ENCODE measurements at regions not wholly inside any gene's neighbourhood (a gene's known extent, or its start where the extent isn't known, plus 50 kb on each side); places are given as distances from the start of the nearest gene placed in this dataset.
A peak's percentile ranks its signal among the peaks of the same experiment; 100 is the strongest.

DNA sequence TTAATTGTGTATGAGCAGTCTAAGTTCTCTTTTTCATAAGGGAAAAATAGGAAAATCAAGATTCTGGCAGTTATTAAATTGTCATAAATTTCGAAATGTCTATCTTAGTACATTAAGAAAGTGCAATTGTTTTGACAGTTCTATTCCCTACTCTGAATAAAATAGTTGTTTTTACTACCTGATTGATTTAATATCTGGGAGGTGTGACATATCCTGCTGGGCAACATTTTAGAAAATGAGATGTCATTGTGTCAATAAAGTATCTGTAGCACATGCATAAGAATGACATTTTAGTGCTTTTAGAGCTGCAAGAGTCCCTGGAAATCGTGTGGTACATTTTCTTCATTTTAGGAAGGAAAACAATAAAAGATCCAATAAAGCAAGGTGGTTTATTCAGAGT, 139.2 kb upstream of the COL11A1 start:
- DNase-seq: no peak

DNA sequence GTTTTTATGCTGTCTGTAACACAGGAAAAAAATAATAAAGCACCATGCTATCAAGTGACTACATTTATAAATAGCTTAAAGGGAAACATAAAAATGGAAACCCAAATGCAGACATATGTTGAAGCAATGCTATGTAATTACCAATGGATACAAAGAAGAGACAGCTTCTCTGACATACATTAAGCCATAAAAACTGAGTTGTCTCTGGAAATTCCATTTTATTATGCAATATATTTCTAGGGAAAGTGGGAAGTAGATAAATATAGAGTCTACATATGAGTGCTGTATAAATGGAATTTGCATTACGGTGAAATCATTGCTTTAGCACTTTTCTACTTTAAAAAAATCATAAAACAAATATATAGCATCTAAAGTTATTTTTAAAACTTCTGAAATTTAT, 135.2 kb upstream of the COL11A1 start:
- DNase-seq: no peak

DNA sequence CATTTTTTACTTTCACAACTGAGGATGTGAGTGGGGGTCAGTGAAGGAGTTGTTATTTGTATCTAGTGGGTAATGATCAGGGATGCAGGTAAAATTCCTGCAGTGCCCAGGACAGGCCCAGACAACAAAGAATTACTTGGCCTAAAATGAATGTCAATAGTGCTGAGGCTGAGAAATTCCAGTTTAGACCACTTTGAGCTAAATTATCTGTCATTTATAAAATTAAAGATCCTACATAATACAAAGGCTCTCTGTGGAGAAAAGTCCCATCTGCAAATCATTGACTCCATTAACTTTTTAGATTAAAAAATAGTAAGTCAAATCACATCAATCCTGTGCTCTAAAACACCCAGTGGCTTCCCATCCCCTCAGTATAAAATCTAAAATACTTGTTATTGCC, 130.7 kb upstream of the COL11A1 start:
- DNase-seq: no peak

DNA sequence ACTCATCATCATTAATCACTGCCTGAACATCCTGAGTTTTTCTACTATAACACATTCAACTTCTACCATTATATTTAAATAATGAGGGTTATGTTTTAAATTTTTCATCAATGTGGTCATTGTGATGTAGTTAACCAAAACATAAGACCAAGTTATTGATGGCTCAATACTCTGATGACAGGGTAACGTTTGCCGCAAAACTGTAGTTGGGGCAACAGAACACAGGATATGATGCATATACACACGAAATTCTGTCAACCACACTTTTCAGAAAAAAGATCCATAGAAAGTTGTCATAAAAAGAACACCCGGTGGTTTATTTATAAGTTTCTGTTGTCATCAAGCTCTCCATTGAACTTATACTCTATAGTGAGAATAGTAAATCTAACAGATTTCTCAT, 121.7 kb upstream of the COL11A1 start:
- DNase-seq: no peak

DNA sequence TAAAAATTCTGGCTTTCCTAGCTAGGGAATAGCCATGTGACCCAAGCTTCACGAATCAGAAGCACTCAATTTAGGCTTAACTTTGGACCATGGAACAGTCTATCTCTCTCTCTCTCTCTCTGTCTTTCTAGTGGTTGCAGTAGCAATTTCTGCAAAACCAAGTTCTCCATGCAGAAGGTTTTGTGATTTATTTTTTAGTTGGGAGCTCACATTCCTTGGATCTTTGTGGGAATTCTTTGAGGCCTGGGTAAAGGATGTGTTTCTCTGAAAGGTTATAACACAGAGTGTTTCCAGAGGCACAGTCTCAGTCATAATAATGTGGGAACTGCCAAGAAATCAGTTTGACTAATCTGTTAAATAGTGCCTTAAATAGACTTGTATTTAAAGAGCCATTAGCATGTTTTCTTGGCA, 112.3 kb upstream of the COL11A1 start:
- no peak for DNase-seq

DNA sequence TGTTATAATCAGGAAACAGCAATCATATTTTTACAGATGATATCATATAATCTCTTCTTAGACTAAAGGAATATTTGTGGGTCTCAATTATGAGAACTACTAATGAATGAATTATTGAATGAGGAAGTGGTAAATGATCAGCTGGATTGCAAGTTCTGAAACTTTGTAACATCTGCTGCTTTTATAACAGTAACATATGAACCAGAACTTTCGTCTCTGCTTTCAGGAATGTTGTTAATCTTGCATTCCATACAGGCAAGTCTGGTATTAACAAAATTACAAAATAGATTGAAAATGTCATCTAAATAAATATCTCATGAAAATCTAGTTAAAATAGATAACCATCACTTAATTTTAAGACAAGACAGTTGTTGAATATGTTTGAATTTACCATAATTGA, 110.5 kb upstream of the COL11A1 start:
- DNase-seq: no peak

DNA sequence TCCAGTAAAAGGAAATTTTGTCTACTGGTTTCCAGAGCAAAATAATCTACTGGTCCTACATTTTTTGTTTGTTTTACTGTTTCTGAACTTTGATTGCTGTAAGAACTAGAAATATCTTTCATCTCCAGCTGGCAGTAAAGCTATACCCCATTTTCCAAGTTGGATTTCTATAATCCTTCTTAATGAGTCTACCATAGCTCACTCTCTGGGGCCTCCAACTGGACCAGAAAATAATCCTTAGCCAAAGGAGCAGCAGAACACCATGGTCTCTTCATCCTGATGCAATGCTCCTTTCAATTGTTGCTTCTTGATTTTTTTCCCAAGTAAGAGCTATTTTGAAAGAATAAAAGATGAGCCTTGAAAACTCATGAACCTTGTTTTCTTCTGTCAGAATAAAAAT, 110.0 kb upstream of the COL11A1 start:
- no peak for DNase-seq

DNA sequence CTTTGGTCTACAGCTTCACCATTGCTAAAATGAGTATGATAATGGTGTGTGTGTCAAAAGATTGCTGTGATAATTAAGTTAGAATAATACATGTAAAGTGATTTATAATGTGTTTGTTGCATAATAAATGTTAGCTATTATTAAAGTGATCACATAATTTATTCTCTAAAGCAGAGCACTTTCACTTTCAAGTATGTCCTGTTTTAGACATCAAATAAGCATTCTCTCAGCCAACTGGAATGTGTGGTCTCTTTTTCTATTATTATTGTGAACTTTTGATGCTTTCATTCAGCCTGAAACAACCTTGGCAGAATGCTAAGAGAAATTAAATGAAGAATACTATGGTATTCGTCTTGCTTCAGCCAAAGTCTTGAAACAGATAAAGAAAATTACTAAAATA, 102.8 kb upstream of the COL11A1 start:
- DNase-seq: no peak

DNA sequence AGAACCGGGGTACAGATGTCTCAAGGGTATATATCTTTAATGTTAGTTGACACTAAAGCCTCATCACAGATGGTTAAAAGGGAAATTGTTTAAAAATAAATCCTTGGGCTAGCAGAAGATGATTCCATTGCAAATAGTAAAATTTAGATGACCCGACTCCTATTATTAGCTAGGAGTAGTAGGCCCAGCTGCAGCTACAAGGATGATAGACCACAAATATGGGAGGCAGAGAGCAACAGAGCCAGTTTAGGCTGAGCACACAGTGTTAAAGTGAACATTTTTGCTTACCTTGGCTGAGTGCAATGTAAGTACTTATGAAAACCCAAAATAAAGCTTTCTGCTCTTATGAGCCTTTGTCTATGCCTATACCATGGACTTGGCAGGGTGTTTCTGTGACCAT, 100.5 kb upstream of the COL11A1 start:
- no peak for DNase-seq

DNA sequence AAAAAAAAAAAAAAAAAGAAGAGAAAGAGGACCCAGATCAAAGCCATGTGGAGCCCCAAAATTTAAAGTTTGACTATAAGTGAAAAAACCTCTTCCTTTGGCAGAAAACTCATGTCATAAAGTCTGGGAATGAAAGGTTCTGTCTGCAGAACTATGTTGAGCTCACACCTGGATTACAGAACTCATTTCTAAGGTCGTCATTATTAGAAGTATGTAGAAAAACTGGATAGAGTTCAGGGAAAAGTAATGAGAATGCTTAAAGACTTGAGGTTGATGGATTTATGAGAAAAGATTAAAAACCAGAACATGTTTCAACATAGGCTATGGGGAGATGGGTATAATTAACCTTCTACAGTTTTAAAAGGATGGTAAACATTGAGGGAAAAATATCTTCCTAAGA, 90.7 kb upstream of the COL11A1 start:
- no peak for DNase-seq

DNA sequence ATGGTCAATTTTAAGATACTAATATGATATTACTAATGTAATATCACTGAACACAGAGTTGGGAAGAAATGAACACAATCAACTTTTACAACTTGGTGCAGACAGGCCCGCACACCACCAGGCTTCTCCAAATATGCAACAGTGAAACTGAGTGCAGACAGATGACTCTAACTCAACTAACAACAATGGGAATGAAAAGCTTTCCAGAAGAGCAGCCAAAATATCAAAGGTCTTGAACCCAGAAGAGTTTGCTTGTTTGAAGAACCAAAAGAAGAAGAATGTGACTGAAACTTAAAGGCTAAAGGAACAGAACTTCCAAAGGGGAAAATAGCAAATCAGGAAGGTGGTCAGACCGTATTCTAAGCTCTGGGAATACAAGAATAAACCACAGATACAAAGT, 89.8 kb upstream of the COL11A1 start:
- DNase-seq: no peak

DNA sequence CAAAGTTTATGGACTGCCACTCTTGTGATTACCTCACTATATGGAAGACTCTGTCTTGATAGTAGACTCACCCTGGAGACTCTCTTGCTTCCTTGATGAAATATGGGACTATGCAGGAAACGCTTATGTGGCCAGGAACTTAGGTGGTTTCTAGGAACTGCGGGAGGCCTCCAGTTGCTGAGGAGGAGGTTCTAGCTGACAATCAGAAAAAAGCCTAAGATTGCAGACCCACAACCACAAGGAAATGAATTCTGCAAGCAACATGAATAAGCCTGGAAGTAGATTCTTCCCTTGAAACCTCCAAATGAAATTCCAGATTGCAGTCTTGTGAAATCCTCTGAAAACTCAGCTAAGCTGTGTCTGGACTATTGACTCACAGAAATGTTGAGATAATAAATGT, 88.9 kb upstream of the COL11A1 start:
- no peak for DNase-seq

DNA sequence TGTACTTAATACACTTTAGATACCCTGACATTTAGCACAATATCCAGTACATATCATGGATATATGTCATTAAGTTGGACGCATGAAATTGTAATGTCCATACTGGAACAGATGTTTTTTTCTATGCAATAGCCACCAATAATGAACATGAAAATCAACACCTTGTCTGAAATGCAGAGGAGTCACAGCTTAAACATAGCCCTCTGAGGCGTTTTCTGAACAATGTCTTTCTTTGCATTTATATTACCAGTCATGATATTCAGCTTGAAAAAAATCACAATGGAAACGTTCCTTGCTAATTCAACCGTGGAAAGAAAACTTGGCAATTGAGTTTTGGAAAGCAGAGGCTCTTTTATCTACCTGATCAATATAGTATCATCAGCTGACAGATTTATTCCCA, 86.7 kb upstream of the COL11A1 start:
- DNase-seq: no peak

DNA sequence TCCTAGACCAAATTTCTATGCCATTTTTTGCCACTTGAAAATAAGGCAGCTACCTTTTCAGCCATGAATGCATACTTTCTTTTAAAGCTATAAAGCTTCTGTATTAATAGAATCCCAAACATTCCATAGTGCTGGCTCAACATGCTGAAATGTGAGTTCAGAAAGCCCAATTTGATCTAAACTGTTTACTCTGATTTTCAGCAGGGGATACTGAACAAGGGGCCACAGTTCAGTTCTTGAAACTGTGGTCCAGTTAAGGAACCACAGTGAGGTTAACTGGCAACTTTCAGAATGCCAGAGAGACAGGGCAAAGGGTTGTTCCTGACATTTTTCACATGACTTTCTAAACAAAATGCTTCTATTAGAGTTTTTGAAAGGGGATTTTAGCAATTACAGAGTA, 85.7 kb upstream of the COL11A1 start:
- DNase-seq: no peak

DNA sequence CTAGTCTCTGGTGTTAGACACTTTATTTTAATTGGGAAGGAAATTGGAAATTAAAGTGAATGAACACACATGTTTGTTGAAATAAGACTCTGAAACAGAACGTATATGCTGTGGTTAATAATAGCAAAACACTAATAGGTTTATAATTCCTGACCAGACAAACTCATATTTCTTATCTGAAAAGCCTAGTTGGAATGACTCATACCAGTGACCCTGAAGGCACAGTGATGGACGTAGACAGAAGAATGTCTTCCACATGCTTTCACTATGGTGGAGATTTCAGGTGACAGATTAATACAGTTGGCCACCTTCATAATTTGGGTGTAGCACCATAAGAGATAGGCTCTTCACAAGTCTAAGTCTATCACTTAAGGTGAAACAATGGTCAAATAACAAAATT, 83.0 kb upstream of the COL11A1 start:
- DNase-seq: no peak

DNA sequence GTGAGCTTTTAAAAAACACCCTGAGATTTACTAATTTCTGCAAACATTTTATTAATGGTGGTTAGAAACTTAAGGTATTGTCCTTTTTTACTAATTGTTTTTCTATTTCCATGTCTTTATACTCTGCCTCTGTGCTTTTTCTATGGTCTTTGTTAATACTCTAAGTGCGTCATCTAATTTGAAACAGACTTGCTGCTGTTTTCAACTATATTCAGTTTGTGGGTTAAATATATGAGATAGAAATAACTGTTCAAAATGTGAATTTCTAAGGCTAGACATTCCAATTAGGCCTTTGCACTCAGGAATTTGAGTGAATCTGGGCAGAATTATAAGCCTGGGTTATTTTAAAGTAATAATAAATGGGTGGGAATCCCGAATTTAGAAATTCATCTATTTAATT, 82.4 kb upstream of the COL11A1 start:
- DNase-seq: no peak

DNA sequence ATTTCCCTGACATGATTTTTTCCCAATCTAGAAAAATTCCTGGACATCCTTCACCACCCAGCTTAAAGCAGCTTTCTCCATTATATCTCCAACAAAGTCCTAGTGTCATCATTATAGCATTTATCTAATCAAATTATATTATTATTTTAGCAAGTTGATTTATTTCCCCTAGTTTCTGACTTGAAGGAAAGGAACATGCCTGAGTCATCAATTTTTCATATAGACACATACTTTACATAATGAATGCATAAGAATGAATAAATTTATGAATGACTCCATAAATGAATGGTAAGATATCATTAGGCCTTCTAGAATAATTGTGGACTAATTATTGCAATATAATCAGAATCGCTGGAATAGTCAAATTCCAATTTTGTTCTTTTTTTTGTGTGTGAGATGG, 79.4 kb upstream of the COL11A1 start:
- DNase-seq: no peak

DNA sequence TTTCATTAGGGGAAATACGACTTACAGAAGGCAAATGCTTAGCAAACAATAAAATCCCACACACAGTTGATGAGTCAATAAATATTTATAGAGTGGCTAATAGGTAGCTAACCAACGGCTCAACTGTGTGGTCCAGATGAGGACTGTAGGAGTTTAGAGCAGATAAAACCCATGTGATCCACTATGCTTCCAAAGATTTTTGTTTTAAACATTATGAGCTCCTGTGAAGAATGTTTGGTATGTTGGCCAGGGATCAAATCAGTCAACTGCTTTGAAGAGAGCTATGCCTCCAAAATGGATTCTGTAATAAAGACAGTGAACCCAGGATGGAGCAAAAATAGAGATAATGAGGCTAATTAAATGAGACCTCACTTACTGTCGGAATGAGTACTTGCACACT, 72.3 kb upstream of the COL11A1 start:
- DNase-seq: peak; percentile 12

DNA sequence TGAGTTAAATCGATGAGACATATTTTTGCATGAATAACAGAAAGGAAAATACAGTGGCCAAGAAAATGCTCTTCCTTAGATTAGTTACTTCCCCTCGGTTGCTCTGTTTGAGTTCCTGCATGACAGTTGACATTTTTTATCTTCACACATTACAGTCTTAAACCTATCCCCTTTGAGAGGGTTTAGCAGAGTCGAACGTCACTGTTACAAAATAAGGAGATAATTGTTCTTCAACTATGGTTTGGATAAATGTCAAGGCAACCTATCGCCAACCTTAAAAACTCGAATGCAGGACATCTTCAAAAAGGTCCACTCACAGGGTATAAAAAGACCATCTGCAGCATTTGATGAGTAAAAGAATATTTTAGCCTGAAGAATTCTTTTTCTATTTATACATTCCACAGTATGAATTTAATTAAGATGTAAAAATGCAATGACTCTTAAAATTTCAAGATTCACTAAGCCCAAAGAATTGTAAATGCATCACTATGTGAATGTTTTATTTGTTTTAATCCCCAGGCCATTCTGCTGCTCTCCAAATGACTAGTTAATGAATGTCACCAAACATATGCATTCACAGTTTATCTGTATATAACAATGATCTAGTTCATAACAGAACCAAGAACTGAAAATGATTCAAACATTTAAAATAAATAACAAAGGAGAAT, 68.9 kb upstream of the COL11A1 start:
- no peak for DNase-seq

DNA sequence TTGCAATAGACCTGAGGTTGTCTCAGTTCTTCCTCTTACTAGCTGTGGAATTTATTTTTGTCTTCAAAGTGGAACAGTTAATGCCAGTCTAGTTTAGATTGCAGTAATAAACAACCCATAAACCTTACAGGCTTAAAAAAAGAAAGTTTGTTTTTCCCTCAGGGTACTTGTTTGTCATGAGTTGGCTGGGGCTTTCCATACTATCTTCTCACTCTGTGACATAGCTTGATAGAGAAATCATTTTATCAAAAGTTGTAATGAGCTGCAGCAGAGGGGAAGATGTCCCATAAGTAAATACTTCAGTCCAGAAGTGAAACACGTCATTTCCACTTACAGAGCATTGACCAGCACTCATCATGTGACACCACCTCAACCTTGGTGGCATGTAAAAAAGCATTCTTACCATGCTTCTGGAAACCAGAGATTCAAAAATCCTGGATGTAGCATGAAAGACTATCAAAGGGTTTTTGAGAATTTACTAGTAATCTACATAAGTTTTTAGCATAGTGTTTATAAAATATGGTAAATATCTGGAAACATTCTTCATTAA, 62.8 kb upstream of the COL11A1 start:
- no peak for DNase-seq

DNA sequence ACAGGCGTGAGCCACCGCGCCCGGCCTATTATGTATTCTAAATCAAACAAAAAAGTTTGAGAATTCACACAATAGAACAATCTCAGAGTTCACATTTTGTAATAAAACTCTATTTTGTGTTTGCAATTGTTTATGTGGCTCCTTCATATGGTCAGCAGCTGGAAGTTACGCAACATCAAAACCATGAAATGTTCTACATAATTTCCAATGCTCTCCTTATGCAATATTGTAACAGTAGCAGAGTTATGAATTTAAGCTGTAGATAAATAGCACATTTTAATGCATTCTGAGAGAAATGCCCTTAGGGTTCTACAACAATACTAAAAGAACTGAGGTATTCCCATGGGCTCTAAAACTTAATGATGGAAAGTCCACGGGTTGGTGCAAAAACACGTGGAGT, 62.3 kb upstream of the COL11A1 start:
- DNase-seq: no peak

DNA sequence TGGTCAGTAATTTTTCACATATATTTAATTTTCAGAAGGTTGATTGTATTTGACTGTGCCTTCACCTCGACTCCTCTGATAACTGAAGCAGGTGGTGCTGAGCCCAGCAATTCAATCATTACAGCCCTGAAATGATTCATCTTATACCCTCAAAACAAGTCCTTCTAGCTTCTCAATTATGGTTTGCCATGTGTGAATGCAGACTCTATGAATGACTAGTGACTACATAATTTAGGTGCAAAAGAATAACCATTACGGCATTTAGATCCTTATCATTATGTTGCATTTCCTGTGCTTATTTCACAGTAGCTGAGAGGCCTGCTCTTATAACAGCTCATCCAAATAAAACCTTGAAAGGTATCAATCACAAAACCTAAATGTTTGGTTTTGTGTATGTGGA, 54.0 kb upstream of the COL11A1 start:
- DNase-seq: no peak

DNA sequence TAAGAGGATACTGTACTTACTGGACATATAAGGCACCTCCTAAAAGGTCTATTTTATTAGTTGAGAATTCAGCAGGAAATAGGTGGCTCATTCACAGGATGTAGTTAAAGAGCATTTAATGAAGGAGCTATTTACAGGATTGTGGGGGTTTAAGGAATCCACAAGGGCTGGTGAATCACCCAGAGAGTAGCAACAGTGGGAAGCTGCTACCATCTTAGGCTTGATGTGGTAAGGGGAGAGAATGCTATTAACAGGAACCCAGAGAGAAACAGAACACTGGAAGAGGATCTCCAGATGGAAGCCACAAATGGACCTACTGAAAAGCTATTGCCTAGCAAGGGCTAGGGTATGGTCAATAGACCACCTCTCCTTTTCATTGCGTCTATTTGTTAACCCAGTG, 52.0 kb upstream of the COL11A1 start:
- DNase-seq: no peak

Measured in T1000 (cell line).